ENCODE measurements at regions not wholly inside any gene's neighbourhood (a gene's known extent, or its start where the extent isn't known, plus 50 kb on each side); places are given as distances from the start of the nearest gene placed in this dataset.

DNA sequence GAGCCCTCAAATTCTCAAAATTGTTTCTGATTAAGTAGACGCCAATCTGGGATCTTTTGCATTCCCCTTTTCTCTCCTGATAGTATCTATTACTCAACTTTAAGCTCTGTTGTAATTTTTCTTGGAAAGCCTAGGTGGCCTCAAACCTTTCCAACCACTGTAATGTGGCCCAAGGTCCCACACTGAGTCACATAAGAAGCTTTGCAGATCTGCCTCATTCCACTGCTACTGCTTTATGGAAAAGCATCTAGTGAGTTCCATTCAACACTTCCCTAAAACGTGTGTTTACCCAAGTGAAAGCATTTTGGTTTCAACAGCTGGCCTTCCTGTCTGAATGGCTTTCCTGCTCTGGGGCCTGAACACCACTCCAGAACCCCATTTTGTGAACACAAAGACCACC, 493.6 kb upstream of the SPHKAP start:
- TF ChIP-seq, protein P1, sequence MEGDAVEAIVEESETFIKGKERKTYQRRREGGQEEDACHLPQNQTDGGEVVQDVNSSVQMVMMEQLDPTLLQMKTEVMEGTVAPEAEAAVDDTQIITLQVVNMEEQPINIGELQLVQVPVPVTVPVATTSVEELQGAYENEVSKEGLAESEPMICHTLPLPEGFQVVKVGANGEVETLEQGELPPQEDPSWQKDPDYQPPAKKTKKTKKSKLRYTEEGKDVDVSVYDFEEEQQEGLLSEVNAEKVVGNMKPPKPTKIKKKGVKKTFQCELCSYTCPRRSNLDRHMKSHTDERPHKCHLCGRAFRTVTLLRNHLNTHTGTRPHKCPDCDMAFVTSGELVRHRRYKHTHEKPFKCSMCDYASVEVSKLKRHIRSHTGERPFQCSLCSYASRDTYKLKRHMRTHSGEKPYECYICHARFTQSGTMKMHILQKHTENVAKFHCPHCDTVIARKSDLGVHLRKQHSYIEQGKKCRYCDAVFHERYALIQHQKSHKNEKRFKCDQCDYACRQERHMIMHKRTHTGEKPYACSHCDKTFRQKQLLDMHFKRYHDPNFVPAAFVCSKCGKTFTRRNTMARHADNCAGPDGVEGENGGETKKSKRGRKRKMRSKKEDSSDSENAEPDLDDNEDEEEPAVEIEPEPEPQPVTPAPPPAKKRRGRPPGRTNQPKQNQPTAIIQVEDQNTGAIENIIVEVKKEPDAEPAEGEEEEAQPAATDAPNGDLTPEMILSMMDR (IDR thresholded peaks at IDR 0.05; ENCODE audit: low read depth, low read length, missing input control), result no peak
- TF ChIP-seq, protein P2, sequence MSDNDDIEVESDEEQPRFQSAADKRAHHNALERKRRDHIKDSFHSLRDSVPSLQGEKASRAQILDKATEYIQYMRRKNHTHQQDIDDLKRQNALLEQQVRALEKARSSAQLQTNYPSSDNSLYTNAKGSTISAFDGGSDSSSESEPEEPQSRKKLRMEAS (IDR thresholded peaks at IDR 0.05), result no peak
- TF ChIP-seq JUND (IDR thresholded peaks at IDR 0.05), result peak in 1 of 2 donors; percentile 22

Data from liver (tissue), 3 donors.